ENCODE measurements at regions not wholly inside any gene's neighbourhood (a gene's known extent, or its start where the extent isn't known, plus 50 kb on each side); places are given as distances from the start of the nearest gene placed in this dataset.
A peak's percentile ranks its signal among the peaks of the same experiment; 100 is the strongest.
"Not testable (repeated sequence)": the region's sequence is repeated elsewhere in the genome, so short reads cannot be mapped to it uniquely, and the experiment has no call there.

DNA sequence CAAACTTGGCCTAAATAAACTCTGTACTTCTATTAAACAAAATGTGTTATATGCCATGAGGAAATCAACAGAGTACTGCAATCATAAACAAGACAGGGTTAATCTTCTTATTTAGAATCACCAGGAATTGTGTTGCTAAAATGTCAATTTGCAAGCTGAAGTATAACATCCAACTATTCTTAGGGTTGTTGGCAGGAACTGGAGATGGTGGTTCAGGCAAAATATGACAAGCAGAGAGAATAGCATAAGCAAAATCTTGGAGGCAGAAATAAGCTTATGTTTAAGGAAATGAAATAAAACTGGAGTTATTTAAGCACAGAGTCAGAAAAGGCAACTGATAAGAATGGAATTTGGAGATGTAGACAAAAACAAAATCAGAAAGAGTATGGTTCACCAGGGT lies 463.8 kb upstream of the SLC8A1 start:
- no peak for DNase-seq (ENCODE audit: low read depth)

DNA sequence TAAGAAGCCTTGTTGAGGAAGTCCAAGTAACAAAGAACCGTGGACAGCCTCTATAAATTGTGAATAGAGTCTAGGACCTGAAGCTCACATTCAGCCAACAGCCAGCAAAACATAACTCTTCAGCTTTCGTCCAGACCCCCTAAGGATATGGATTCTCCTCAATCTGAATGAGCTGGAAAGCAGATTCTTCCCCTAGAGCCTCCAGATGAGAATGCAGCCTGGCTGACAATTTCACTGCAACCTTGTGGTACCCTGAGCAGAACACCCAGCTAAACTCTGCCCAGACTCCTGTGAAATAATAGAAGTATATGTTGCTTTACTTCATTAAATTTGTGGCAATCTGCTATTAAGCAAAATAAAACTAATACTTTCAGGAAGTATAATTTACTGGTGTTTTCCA lies 483.5 kb upstream of the SLC8A1 start:
- no peak for DNase-seq (ENCODE audit: low read depth)

- no peak for DNase-seq (ENCODE audit: low read depth)
These were observed 485.4 kb upstream of the SLC8A1 start for GRCh38 chr2:40937284-40937683.

DNA sequence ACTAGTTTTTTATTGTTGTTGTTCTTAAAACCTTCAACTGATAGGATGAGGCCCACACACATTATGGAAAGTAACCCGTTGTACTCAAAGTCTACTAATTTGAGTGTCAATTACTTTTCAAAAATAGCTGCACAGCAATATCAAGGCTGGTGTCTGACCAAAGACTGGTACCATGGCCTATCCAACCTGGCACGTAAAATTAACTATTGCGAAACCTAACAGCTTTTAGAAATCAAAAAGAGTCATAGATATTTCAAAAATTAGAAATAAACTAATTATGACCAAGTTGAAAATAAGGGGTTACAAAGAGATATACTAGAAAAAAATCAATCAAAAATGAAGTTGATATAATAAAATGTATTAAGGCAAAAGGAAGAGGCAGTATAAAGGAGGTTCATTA lies 501.5 kb upstream of the SLC8A1 start:
- DNase-seq (ENCODE audit: low read depth): no peak

DNA sequence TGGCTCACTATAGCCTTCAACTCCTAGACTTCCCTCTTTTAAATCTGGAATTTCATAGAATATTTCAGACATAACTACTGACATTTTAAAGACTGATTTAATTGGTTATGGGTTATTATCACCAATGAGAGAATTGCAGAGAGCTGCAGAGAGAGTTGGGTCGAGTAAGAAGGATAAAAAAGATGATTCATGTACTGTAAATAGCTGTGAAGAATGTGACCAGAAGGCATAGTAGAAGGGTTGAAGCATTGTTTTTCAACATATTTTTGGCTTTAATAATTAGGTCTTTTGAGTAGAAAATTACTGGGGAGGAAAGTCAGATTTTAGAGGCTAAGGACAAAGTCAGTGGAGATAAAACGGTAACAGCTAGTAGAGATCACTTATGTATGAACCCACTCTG lies 503.2 kb upstream of the SLC8A1 start:
- peak; percentile 0 for DNase-seq (ENCODE audit: low read depth)

DNA sequence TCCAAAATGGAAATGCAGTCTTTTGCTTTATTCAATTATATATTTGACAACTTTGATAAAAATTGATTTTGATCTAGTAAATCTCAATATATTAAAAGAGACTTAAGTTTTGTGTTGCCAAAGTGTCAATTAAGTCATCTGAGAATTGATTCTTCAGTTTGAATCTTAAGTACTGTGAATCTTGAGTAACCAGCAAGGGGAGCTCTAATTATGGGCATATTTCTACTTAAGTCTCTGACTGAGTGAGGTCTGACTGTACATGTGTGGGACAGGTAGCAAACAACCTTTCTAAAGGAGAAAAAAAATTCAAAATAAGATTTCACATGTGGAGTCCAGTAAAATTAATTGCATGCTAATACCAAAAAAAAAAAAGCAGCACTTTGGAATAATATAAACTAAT lies 503.7 kb upstream of the SLC8A1 start:
- no peak for DNase-seq (ENCODE audit: low read depth)

DNA sequence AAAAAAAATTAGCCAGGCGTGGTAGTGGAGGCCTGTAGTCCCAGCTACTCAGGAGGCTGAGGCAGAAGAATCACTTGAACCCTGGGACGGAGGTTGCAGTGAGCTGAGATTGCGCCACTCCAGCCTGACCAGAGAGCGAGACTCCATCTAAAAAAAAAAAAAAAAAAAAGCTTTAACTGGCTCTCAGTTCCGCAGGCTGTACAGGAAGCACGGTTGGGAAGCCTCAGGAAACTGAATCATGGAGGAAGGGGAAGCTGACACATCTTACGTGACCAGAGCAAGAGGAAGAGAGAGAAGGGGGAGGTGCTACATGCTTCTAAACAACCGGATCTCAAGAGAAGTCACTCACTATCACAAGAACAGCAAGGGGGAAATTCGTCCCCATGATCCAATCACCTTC lies 505.6 kb upstream of the SLC8A1 start:
- peak; percentile 1 for DNase-seq (ENCODE audit: low read depth)

DNA sequence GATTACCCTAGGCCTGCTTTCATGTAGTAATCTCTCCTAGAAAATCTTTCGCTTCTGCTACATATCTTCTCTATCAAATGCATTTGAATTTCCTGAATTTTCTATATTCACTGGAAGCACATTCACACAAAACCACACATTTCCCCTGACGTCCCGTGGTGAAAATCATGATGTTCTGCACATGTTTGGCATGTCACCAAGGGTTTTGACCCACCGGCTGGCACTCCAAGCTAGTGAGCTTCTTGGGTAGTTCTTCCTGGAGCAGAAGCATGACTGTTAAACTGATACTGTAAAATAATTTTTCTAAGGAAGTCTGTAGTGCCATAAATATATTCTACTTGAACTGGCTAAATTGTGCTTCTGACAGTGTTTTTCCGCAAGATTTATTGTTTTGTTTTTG lies 510.1 kb upstream of the SLC8A1 start:
- peak; percentile 9 for DNase-seq (ENCODE audit: low read depth)

GRCh38 chr2:40964509-40965250 lies 512.8 kb upstream of the SLC8A1 start:
- DNase-seq (ENCODE audit: low read depth): no peak

- DNase-seq (ENCODE audit: low read depth): no peak
These were observed 515.6 kb upstream of the SLC8A1 start for GRCh38 chr2:40967451-40967850.

GRCh38 chr2:40975151-40975550 lies 523.3 kb upstream of the SLC8A1 start:
- DNase-seq (ENCODE audit: low read depth): no peak

GRCh38 chr2:40997362-40997761 lies 545.5 kb upstream of the SLC8A1 start:
- DNase-seq (ENCODE audit: low read depth): no peak

- DNase-seq (ENCODE audit: low read depth): no peak
These were observed 548.5 kb upstream of the SLC8A1 start for GRCh38 chr2:41000374-41000773.

- no peak for DNase-seq (ENCODE audit: low read depth)
These were observed 549.0 kb upstream of the SLC8A1 start for GRCh38 chr2:41000906-41001305.

GRCh38 chr2:41004700-41005099 lies 552.8 kb upstream of the SLC8A1 start:
- DNase-seq (ENCODE audit: low read depth): no peak

GRCh38 chr2:41020358-41020757 lies 568.5 kb upstream of the SLC8A1 start:
- no peak for DNase-seq (ENCODE audit: low read depth)

- DNase-seq (ENCODE audit: low read depth): no peak
These were observed 572.9 kb upstream of the SLC8A1 start for GRCh38 chr2:41024816-41025215.

DNA sequence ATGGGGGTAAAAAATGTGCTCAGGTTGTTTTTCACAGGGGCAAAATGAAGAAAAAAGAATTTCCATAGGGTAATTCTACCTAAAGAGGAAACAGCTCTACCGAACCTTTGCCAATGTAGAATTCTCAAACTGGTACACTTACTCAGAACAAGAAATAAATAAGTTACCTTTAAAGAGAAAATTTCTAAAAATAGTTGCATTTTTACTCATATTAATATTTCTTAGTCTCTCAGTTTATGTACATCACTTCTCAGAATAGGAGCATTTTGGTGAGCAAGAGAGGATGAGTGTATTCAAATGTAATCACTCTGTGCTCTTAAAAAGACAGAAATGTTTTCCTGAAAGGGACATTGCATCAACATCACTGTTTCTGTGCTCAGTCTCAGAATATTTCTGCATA lies 574.7 kb upstream of the SLC8A1 start:
- no peak for DNase-seq (ENCODE audit: low read depth)

DNA sequence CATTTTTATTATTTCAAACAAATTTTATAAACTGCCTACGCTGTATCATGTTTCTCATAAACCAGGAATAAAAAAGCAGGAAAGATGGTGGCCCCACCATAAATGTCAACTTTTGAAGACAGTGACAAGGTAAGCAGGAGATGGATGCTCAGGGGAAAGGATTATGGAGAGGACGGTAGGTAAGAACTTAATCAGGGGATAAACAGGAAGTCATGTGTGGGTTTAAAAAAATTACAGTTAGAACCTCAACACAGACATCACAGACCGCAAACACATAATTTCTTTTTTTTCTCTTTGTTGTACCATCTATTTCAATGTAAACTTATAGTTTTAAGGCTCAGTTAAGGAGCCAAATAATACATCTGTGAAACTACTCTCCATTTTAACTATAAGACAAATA lies 575.2 kb upstream of the SLC8A1 start:
- DNase-seq (ENCODE audit: low read depth): no peak

DNA sequence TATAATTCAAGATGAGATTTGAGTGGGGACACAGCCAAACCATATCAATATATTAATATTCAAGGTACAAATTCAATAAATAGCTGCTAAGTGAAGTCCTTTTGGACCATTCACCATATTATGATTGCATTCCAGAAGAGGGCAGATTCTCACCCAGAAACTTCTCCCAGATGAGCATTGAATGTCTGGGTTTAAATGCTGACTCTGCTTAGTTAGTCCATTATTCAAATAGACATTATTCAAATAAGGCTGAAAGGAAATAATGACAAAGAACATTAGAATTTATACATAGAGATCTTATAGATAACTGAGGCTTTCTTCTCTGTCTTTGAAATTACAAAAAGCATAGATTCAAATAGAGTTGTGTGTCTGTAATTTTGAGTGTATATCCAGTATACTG lies 579.4 kb upstream of the SLC8A1 start:
- no peak for DNase-seq (ENCODE audit: low read depth)

DNA sequence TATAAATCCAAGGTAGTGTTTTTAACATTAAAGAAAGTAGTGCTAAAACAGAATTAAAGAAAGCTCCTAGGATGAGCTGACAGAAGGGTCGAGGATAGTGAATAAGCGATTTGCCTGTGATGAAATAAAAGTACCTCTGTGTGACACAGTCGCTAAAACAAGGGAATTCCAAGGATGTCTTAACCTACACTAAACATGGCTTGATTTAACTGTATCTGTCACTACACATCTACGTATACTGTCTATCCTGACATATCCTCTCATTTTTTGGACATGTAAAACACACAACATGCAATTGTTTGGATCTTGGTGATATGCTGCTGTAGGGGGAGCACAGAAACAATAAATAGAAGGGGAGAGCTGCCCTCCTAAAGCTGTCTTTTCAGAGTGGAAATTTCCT lies 580.8 kb upstream of the SLC8A1 start:
- DNase-seq (ENCODE audit: low read depth): no peak

GRCh38 chr2:41033127-41033526 lies 581.2 kb upstream of the SLC8A1 start:
- DNase-seq (ENCODE audit: low read depth): no peak

DNA sequence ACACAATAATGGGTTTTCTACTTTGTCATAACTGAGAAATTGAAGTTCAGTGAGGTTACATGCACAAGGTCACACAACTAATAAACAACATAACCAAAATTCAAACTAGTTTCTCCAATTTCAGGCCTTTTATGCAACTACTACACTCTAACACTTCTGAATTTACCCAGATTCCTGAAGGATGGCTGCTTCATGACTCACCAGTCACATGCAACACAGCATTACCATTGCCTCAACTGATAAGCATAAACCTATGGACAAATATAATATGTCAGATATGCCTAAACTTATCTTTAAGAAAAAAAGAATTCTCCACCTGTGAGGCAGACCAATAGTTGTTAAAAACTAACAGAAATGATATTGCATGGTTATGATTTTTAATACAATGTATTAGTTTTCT lies 586.5 kb upstream of the SLC8A1 start:
- peak; percentile 13 for DNase-seq (ENCODE audit: low read depth)

GRCh38 chr2:41039750-41040149 lies 587.9 kb upstream of the SLC8A1 start:
- not testable (repeated sequence) for DNase-seq (ENCODE audit: low read depth)
